ENCODE measurements at regions not wholly inside any gene's neighbourhood (a gene's known extent, or its start where the extent isn't known, plus 50 kb on each side); places are given as distances from the start of the nearest gene placed in this dataset.

- TF ChIP-seq CTCF (IDR thresholded peaks at IDR 0.05; ENCODE audit: borderline replicate concordance, extremely low read depth, low read length, poor library complexity, severe bottlenecking) (no peak), EZH2 (IDR thresholded peaks at IDR 0.05; ENCODE audit: borderline replicate concordance, low read depth, low read length, severe bottlenecking) (no peak)
These were observed 69.6 kb upstream of the BCOR start for GRCh38 chrX:40167233-40167849.
